ENCODE measurements at regions not wholly inside any gene's neighbourhood (a gene's known extent, or its start where the extent isn't known, plus 50 kb on each side); places are given as distances from the start of the nearest gene placed in this dataset.

- Histone ChIP-seq H4K20me1 (ENCODE audit: insufficient read depth, low read length) (no peaks in the 10 kb centered on the region), H3K9me3 (ENCODE audit: insufficient read depth, low read length) (no peaks in the 10 kb centered on the region), H3K4me2 (ENCODE audit: low read length) (no peak overlapping the region), H3K27me3 (ENCODE audit: low read depth, low read length) (no peaks in the 10 kb centered on the region), H3K4me1 (ENCODE audit: low read length) (no peaks in the 10 kb centered on the region), H3K79me2 (ENCODE audit: low read length) (no peaks in the 10 kb centered on the region), H3K4me3 (ENCODE audit: low read length) (no peak overlapping the region), H3K27ac (ENCODE audit: low read length) (no peak overlapping the region), H3K9ac (ENCODE audit: low read length) (no peak overlapping the region), H2AFZ (ENCODE audit: low read depth, low read length) (no peak overlapping the region), H3K36me3 (replicated peaks; ENCODE audit: low read depth, low read length) (no peaks in the 10 kb centered on the region)
- TF ChIP-seq EZH2phosphoT487 (IDR thresholded peaks at IDR 0.05; ENCODE audit: low read depth) (no peak), CTCF (IDR thresholded peaks at IDR 0.05; ENCODE audit: low read depth, low read length) (no peak)
Measured at GRCh38 chr1:221902961-221903360, 161.1 kb upstream of the DUSP10 start.

- no peaks in the 10 kb centered on the region for H3K27me3 ChIP-seq (ENCODE audit: low read depth, low read length)
- H2AFZ ChIP-seq (ENCODE audit: low read depth, low read length): no peak overlapping the region
- no peak for TF ChIP-seq CTCF (IDR thresholded peaks at IDR 0.05; ENCODE audit: low read depth, low read length)
- TF ChIP-seq EZH2phosphoT487 (IDR thresholded peaks at IDR 0.05; ENCODE audit: low read depth): no peak
- H3K36me3 ChIP-seq (replicated peaks; ENCODE audit: low read depth, low read length): no peaks in the 10 kb centered on the region
- H3K4me2 ChIP-seq (ENCODE audit: low read length): no peak overlapping the region
- H3K4me3 ChIP-seq (ENCODE audit: low read length): no peak overlapping the region
- H3K9ac ChIP-seq (ENCODE audit: low read length): no peak overlapping the region
- no peak overlapping the region for H3K27ac ChIP-seq (ENCODE audit: low read length)
- no peaks in the 10 kb centered on the region for H4K20me1 ChIP-seq (ENCODE audit: insufficient read depth, low read length)
- no peaks in the 10 kb centered on the region for H3K4me1 ChIP-seq (ENCODE audit: low read length)
- H3K79me2 ChIP-seq (ENCODE audit: low read length): no peaks in the 10 kb centered on the region
- H3K9me3 ChIP-seq (ENCODE audit: insufficient read depth, low read length): no peaks in the 10 kb centered on the region
Measured at GRCh38 chr1:221900678-221901077, 158.8 kb upstream of the DUSP10 start.

GRCh38 chr1:221897321-221897721 lies 155.4 kb upstream of the DUSP10 start:
- Histone ChIP-seq H3K4me2 (ENCODE audit: low read length) (no peak overlapping the region), H3K27me3 (ENCODE audit: low read depth, low read length) (no peaks in the 10 kb centered on the region), H2AFZ (ENCODE audit: low read depth, low read length) (no peak overlapping the region), H3K79me2 (ENCODE audit: low read length) (no peaks in the 10 kb centered on the region), H3K9ac (ENCODE audit: low read length) (no peak overlapping the region), H3K4me1 (ENCODE audit: low read length) (no peaks in the 10 kb centered on the region), H3K4me3 (ENCODE audit: low read length) (no peak overlapping the region), H3K27ac (ENCODE audit: low read length) (no peak overlapping the region), H3K9me3 (ENCODE audit: insufficient read depth, low read length) (no peaks in the 10 kb centered on the region), H4K20me1 (ENCODE audit: insufficient read depth, low read length) (no peaks in the 10 kb centered on the region), H3K36me3 (replicated peaks; ENCODE audit: low read depth, low read length) (no peaks in the 10 kb centered on the region)
- TF ChIP-seq EZH2phosphoT487 (IDR thresholded peaks at IDR 0.05; ENCODE audit: low read depth) (no peak), CTCF (IDR thresholded peaks at IDR 0.05; ENCODE audit: low read depth, low read length) (no peak)

- Histone ChIP-seq H3K27me3 (ENCODE audit: low read depth, low read length) (peaks cover 8% of the 10 kb centered on the region; the same call in 1 of the 2 replicates), H3K9ac (ENCODE audit: low read length) (no peak overlapping the region), H3K36me3 (replicated peaks; ENCODE audit: low read depth, low read length) (no peaks in the 10 kb centered on the region), H3K79me2 (ENCODE audit: low read length) (no peaks in the 10 kb centered on the region), H3K4me1 (ENCODE audit: low read length) (peaks cover 22% of the 10 kb centered on the region), H3K9me3 (ENCODE audit: insufficient read depth, low read length) (no peaks in the 10 kb centered on the region), H4K20me1 (ENCODE audit: insufficient read depth, low read length) (no peaks in the 10 kb centered on the region), H3K27ac (ENCODE audit: low read length) (no peak overlapping the region), H2AFZ (ENCODE audit: low read depth, low read length) (no peak overlapping the region), H3K4me3 (ENCODE audit: low read length) (no peak overlapping the region), H3K4me2 (ENCODE audit: low read length) (no peak overlapping the region)
- TF ChIP-seq EZH2phosphoT487 (IDR thresholded peaks at IDR 0.05; ENCODE audit: low read depth): no peak
- no peak for TF ChIP-seq CTCF (IDR thresholded peaks at IDR 0.05; ENCODE audit: low read depth, low read length)
Measured at GRCh38 chr1:221892301-221892830, 150.5 kb upstream of the DUSP10 start.
